BLaER1 treated with 17β-estradiol and CSF1 and Interleukin-3, amounts not matched to agents 10 nM and 100 nM (cell line): ENCODE measurements at regions not wholly inside any gene's neighbourhood (a gene's known extent, or its start where the extent isn't known, plus 50 kb on each side); places are given as distances from the start of the nearest gene placed in this dataset.
"Not testable (repeated sequence)": the region's sequence is repeated elsewhere in the genome, so short reads cannot be mapped to it uniquely, and the experiment has no call there.

Experiments used
- H3K27ac ChIP-seq, 11 experiments: shearing (Covaris generic); formaldehyde crosslinking; 2 replicates each; pipeline ENCODE4 v1.8.1; 2022
- H3K27me3 ChIP-seq, 11 experiments: shearing (Covaris generic); formaldehyde crosslinking; 2 replicates each; pipeline ENCODE4 v1.8.1; 2022
- H3K36me3 ChIP-seq, 11 experiments: shearing (Covaris generic); formaldehyde crosslinking; 2 replicates each; pipeline ENCODE4 v1.8.1; 2022
- H3K4me1 ChIP-seq, 10 experiments: shearing (Covaris generic); formaldehyde crosslinking; 2 replicates each; pipeline ENCODE4 v1.8.1; 2022
- H3K4me2 ChIP-seq, 11 experiments: shearing (Covaris generic); formaldehyde crosslinking; 2 replicates each; pipeline ENCODE4 v1.8.1; 2022
- H3K4me3 ChIP-seq, 10 experiments: shearing (Covaris generic); formaldehyde crosslinking; 2 replicates each; pipeline ENCODE4 v1.8.1; 2022
- H3K9ac ChIP-seq, 11 experiments: shearing (Covaris generic); formaldehyde crosslinking; 2 replicates each; pipeline ENCODE4 v1.8.1; 2022
- H3K9me3 ChIP-seq, 11 experiments: shearing (Covaris generic); formaldehyde crosslinking; replicated peaks in 1 of 11; 2 replicates each; pipeline ENCODE4 v1.8.1; 2022
- H4K20me1 ChIP-seq, 11 experiments: shearing (Covaris generic); formaldehyde crosslinking; 2 replicates each; pipeline ENCODE4 v1.8.1; 2022
- Cebpa-rat ChIP-seq, 11 experiments: shearing (Covaris generic); IDR thresholded peaks; 2 replicates each; pipeline ENCODE4 v1.8.1; 2022

GRCh38 chr2:143928184-143928583, 591.7 kb downstream of the ZEB2 start:
- no peak for TF ChIP-seq Cebpa-rat (IDR thresholded peaks at IDR 0.05)
- no peaks in the 10 kb centered on the region for H3K36me3 ChIP-seq
- H3K27me3 ChIP-seq: 0 out of 22 replicates have a peak, but pooled peaks cover 0 to 3% (median 0%) of the 10 kb centered on the region in 11 experiments
- no peak overlapping the region for H3K4me3 ChIP-seq
- H3K9ac ChIP-seq: no peak overlapping the region
- no peaks in the 10 kb centered on the region for H3K4me1 ChIP-seq
- H4K20me1 ChIP-seq: no peaks in the 10 kb centered on the region
- H3K4me2 ChIP-seq: no peak overlapping the region
- H3K27ac ChIP-seq: no peak overlapping the region
- no peaks in the 10 kb centered on the region for H3K9me3 ChIP-seq

- no peak overlapping the region for H3K27ac ChIP-seq
- no peaks in the 10 kb centered on the region for H3K27me3 ChIP-seq
Observed at GRCh38 chr2:143926736-143927135, 593.2 kb downstream of the ZEB2 start.

GRCh38 chr2:143922261-143922830, 597.6 kb downstream of the ZEB2 start:
- peaks cover 21 to 35% (median 23%) of the 10 kb centered on the region in 11 experiments for H3K9me3 ChIP-seq

More at GRCh38 chr2:143926736-143927135, 593.2 kb downstream of the ZEB2 start:
- H3K9ac ChIP-seq: no peak overlapping the region
- no peak for TF ChIP-seq Cebpa-rat (IDR thresholded peaks at IDR 0.05)
- H3K4me2 ChIP-seq: no peak overlapping the region
- no peak overlapping the region for H3K4me3 ChIP-seq
- no peaks in the 10 kb centered on the region for H4K20me1 ChIP-seq
- no peaks in the 10 kb centered on the region for H3K4me1 ChIP-seq
- peaks cover 0 to 4% (median 0%) of the 10 kb centered on the region in 11 experiments; a peak in 1 of 22 replicates for H3K9me3 ChIP-seq
- H3K36me3 ChIP-seq: no peaks in the 10 kb centered on the region

GRCh38 chr2:143918465-143918989, 601.4 kb downstream of the ZEB2 start:
- Histone ChIP-seq H3K4me3 (no peak overlapping the region), H3K4me2 (no peak overlapping the region), H3K27ac (no peak overlapping the region), H3K9me3 (peaks cover 21 to 38% (median 23%) of the 10 kb centered on the region in 11 experiments), H3K4me1 (no peaks in the 10 kb centered on the region), H4K20me1 (no peaks in the 10 kb centered on the region), H3K36me3 (no peaks in the 10 kb centered on the region), H3K27me3 (no peaks in the 10 kb centered on the region), H3K9ac (no peak overlapping the region)
- TF ChIP-seq Cebpa-rat (IDR thresholded peaks at IDR 0.05): no peak

More at GRCh38 chr2:143922261-143922830, 597.6 kb downstream of the ZEB2 start:
- not testable (repeated sequence) for H3K27ac ChIP-seq, H3K27me3 ChIP-seq, H3K36me3 ChIP-seq, H3K4me1 ChIP-seq, H3K4me2 ChIP-seq, H3K9ac ChIP-seq, H3K4me3 ChIP-seq, H4K20me1 ChIP-seq

GRCh38 chr2:143916781-143917180, 603.1 kb downstream of the ZEB2 start:
- Histone ChIP-seq H3K4me1 (no peaks in the 10 kb centered on the region), H3K4me2 (no peak overlapping the region), H3K9me3 (peaks cover 20 to 38% (median 22%) of the 10 kb centered on the region in 11 experiments), H4K20me1 (no peaks in the 10 kb centered on the region), H3K27me3 (no peaks in the 10 kb centered on the region), H3K4me3 (no peak overlapping the region), H3K9ac (no peak overlapping the region), H3K36me3 (no peaks in the 10 kb centered on the region), H3K27ac (no peak overlapping the region)
- no peak for TF ChIP-seq Cebpa-rat (IDR thresholded peaks at IDR 0.05)

GRCh38 chr2:143909577-143910353, 610.2 kb downstream of the ZEB2 start:
- Histone ChIP-seq H3K4me1 (no peaks in the 10 kb centered on the region), H4K20me1 (no peaks in the 10 kb centered on the region), H3K9ac (no peak overlapping the region), H3K9me3 (no peaks in the 10 kb centered on the region), H3K27me3 (no peaks in the 10 kb centered on the region), H3K4me2 (no peak overlapping the region), H3K27ac (no peak overlapping the region), H3K4me3 (no peak overlapping the region), H3K36me3 (no peaks in the 10 kb centered on the region)
- no peak for TF ChIP-seq Cebpa-rat (IDR thresholded peaks at IDR 0.05)

GRCh38 chr2:143908843-143909242, 611.1 kb downstream of the ZEB2 start:
- Histone ChIP-seq H3K9me3 (no peaks in the 10 kb centered on the region), H3K27ac (no peak overlapping the region), H3K9ac (no peak overlapping the region), H3K4me3 (no peak overlapping the region), H3K4me1 (no peaks in the 10 kb centered on the region), H3K36me3 (no peaks in the 10 kb centered on the region), H3K27me3 (no peaks in the 10 kb centered on the region), H4K20me1 (no peaks in the 10 kb centered on the region), H3K4me2 (no peak overlapping the region)
- no peak for TF ChIP-seq Cebpa-rat (IDR thresholded peaks at IDR 0.05)

GRCh38 chr2:143907801-143908200, 612.1 kb downstream of the ZEB2 start:
- H4K20me1 ChIP-seq: no peaks in the 10 kb centered on the region
- H3K4me1 ChIP-seq: peaks cover 0 to 6% (median 0%) of the 10 kb centered on the region in 10 experiments; a peak in 1 of 20 replicates
- no peak overlapping the region for H3K4me3 ChIP-seq
- no peak for TF ChIP-seq Cebpa-rat (IDR thresholded peaks at IDR 0.05)
- H3K9me3 ChIP-seq: no peaks in the 10 kb centered on the region
- no peak overlapping the region for H3K4me2 ChIP-seq
- no peak overlapping the region for H3K9ac ChIP-seq
- H3K36me3 ChIP-seq: no peaks in the 10 kb centered on the region
- no peak overlapping the region for H3K27ac ChIP-seq
- no peaks in the 10 kb centered on the region for H3K27me3 ChIP-seq

GRCh38 chr2:143906850-143907249, 613.1 kb downstream of the ZEB2 start:
- Histone ChIP-seq H3K9ac (no peak overlapping the region), H4K20me1 (no peaks in the 10 kb centered on the region), H3K27me3 (no peaks in the 10 kb centered on the region), H3K4me3 (no peak overlapping the region), H3K9me3 (no peaks in the 10 kb centered on the region), H3K27ac (no peak overlapping the region), H3K4me2 (no peak overlapping the region), H3K4me1 (peaks cover 0 to 6% (median 0%) of the 10 kb centered on the region in 10 experiments; a peak in 1 of 20 replicates), H3K36me3 (no peaks in the 10 kb centered on the region)
- no peak for TF ChIP-seq Cebpa-rat (IDR thresholded peaks at IDR 0.05)
